ENCODE measurements at regions not wholly inside any gene's neighbourhood (a gene's known extent, or its start where the extent isn't known, plus 50 kb on each side); places are given as distances from the start of the nearest gene placed in this dataset.

DNA sequence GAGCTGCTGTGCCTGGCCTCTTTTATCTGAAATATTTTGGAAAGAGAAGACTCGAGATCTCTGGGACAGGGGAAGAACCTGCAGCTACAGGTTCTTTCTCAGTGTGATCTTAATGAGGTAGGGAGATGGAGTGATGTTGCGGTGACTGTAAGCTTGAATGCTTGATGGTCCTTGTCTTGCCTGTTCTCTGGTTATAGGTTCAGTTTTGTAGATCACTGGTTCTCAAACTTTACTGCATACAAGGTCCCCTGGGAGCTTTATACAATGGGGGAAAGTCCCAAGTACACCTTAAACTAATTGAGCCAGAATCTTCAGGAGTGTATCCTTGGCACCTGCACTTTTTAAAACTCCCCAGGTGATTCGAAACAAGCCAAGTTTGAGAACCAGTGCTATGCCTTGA, 136.7 kb upstream of the CXCR4 start:
- Histone ChIP-seq H3K4me1 (ENCODE audit: control insufficient read depth in 2 of 2, insufficient read depth in 2 of 2, low read length in 2 of 2) (no peaks in the 10 kb centered on the region), H3K9me3 (ENCODE audit: control insufficient read depth in 2 of 3, low read length in 3 of 3) (no peaks in the 10 kb centered on the region), H3K36me3 (ENCODE audit: control insufficient read depth in 2 of 3, insufficient read depth in 3 of 3, low read length in 3 of 3) (no peaks in the 10 kb centered on the region), H3K27me3 (ENCODE audit: control insufficient read depth in 2 of 2, insufficient read depth in 2 of 2, low read length in 2 of 2) (no peaks in the 10 kb centered on the region), H3K27ac (ENCODE audit: low read depth, low read length) (no peak overlapping the region), H3K4me3 (ENCODE audit: low read length) (no peak overlapping the region)
- no peak overlapping the region for H3K4me3 Mint-ChIP-seq
- ATAC-seq, result no peak
- ChIA-PET POLR2A (interaction anchor here (0.6 to 1.7 kb wide), 4 partner anchors 12 to 196 kb away, joined by 3 to 8 read pairs (median 4); no protein-coding TSS in a partner anchor), CTCF (interaction anchor here (1.3 to 1.9 kb wide), 2 partner anchors 15 to 130 kb away, joined by 3 to 4 read pairs; no protein-coding TSS in a partner anchor)
- DNase-seq, result no peak
- peaks cover 9 to 43% (median 27%) of the 10 kb centered on the region in 7 donors for H3K4me1 Mint-ChIP-seq
- no peaks in the 10 kb centered on the region for H3K36me3 Mint-ChIP-seq
- peaks cover 0 to 3% (median 0%) of the 10 kb centered on the region in 5 donors for H3K27me3 Mint-ChIP-seq
- peak overlapping the region in 5 of 9 donors; percentile 23 to 62 (median 52) for H3K27ac Mint-ChIP-seq
- peaks cover 0 to 3% (median 0%) of the 10 kb centered on the region in 11 donors for H3K9me3 Mint-ChIP-seq
- intact Hi-C loops (cut with micrococcal nuclease), result no loop called here

DNA sequence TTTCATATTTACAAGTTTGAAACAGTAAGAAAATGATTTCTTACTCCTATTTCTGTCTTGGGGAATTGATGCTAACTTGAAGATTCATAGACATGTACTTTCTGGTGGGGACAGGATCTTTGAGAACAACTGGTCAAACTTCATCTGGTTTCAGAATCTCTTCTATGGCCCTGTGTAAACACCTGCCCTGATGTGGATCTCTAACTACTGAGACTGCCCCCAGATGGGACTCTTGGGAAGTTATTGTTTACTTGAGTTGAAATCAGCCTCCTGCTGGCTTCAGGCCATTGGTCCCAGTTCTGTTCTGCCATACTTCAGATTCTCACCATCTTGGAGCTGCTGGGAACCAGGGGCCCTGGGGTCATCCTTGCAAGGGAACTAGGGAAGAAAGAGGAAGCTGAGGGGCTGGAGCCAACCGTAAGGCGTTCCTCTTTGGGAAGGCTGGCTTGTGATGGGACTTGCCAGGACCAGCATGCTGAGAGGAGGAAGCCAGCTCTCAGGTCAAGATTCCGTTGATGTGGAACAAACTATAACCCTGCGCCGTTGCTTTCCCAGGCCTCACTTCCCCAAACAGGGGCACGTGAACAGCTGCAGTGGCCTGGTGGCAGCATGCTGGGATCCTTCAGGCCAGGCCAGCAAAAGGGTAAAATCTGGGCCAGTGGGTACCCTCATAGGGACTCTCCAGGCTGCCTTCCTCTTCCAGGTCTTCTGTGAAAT, 135.5 kb upstream of the CXCR4 start:
- Histone ChIP-seq H3K9me3 (ENCODE audit: control insufficient read depth in 2 of 3, low read length in 3 of 3) (no peaks in the 10 kb centered on the region), H3K36me3 (ENCODE audit: control insufficient read depth in 2 of 3, insufficient read depth in 3 of 3, low read length in 3 of 3) (no peaks in the 10 kb centered on the region), H3K27ac (ENCODE audit: low read depth, low read length) (no peak overlapping the region), H3K4me1 (ENCODE audit: control insufficient read depth in 2 of 2, insufficient read depth in 2 of 2, low read length in 2 of 2) (no peaks in the 10 kb centered on the region), H3K27me3 (ENCODE audit: control insufficient read depth in 2 of 2, insufficient read depth in 2 of 2, low read length in 2 of 2) (no peaks in the 10 kb centered on the region), H3K4me3 (ENCODE audit: low read length) (no peak overlapping the region)
- Mint-ChIP-seq H3K36me3 (no peaks in the 10 kb centered on the region), H3K4me3 (no peak overlapping the region), H3K27ac (peak overlapping the region in 4 of 9 donors; percentile 29 to 61 (median 45)), H3K9me3 (peaks cover 0 to 3% (median 0%) of the 10 kb centered on the region in 11 donors), H3K4me1 (peaks cover 11 to 36% (median 20%) of the 10 kb centered on the region in 7 donors), H3K27me3 (peaks cover 0 to 3% (median 0%) of the 10 kb centered on the region in 5 donors)
- intact Hi-C loops (cut with micrococcal nuclease), result no loop called here
- DNase-seq (no peak), ATAC-seq (no peak)
- ChIA-PET CTCF (interaction anchor here (0.6 to 1.9 kb wide), 3 partner anchors 14 to 131 kb away, joined by 3 to 4 read pairs (median 3); no protein-coding TSS in a partner anchor), POLR2A (interaction anchor here (0.6 to 1.5 kb wide), 4 partner anchors 15 to 136 kb away, joined by 3 read pairs; no protein-coding TSS in a partner anchor)

DNA sequence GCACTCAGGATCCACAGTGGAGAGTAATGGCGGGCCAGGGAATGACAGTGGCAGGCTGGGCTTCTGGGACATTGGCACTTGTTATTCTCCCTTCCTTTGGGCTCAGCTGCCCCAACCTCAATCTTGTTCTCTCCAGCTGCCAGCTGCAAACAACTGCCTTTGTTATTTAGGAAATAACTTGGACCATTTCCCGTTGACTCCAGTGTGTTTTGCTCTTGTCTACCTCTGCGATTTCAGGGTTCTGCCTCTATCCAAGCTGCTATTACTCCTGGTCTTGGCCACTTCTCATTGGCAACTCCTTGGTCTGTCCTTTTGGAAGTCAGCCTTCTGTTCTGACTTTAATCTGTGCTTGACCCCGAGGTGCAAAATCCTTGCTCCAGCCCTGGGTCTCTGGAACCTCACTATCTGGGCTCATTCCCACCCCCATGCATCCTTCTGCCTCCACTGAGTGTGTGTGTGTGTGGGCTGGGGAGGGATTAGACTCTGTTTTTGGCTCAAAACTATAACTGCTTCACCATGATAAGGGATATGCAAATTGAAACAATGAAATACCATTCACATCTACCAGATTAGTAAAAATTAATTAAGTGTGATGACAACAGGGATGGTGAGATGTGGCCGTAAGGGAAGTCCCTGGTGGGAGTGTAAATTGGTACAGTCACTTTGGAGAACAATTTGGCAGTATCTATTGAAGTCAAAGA, 134.1 kb upstream of the CXCR4 start:
- Histone ChIP-seq H3K27ac (ENCODE audit: low read depth, low read length) (no peak overlapping the region), H3K36me3 (ENCODE audit: control insufficient read depth in 2 of 3, insufficient read depth in 3 of 3, low read length in 3 of 3) (no peaks in the 10 kb centered on the region), H3K27me3 (ENCODE audit: control insufficient read depth in 2 of 2, insufficient read depth in 2 of 2, low read length in 2 of 2) (no peaks in the 10 kb centered on the region), H3K4me3 (ENCODE audit: low read length) (no peak overlapping the region), H3K9me3 (ENCODE audit: control insufficient read depth in 2 of 3, low read length in 3 of 3) (no peaks in the 10 kb centered on the region), H3K4me1 (ENCODE audit: control insufficient read depth in 2 of 2, insufficient read depth in 2 of 2, low read length in 2 of 2) (no peaks in the 10 kb centered on the region)
- CTCF ChIA-PET, result no interaction called here
- no peak for DNase-seq
- peaks cover 0 to 3% (median 0%) of the 10 kb centered on the region in 11 donors for H3K9me3 Mint-ChIP-seq
- peak overlapping the region in 3 of 9 donors; percentile 17 to 65 (median 28) for H3K27ac Mint-ChIP-seq
- H3K4me3 Mint-ChIP-seq, result no peak overlapping the region
- intact Hi-C loops (cut with micrococcal nuclease), result no loop called here
- H3K36me3 Mint-ChIP-seq, result no peaks in the 10 kb centered on the region
- peaks cover 0 to 5% (median 0%) of the 10 kb centered on the region in 5 donors for H3K27me3 Mint-ChIP-seq
- POLR2A ChIA-PET, result interaction anchor here (0.5 kb wide), 1 partner anchor 296 kb away, joined by 3 read pairs; no protein-coding TSS in a partner anchor
- H3K4me1 Mint-ChIP-seq, result peaks cover 11 to 32% (median 20%) of the 10 kb centered on the region in 7 donors
- ATAC-seq, result no peak

DNA sequence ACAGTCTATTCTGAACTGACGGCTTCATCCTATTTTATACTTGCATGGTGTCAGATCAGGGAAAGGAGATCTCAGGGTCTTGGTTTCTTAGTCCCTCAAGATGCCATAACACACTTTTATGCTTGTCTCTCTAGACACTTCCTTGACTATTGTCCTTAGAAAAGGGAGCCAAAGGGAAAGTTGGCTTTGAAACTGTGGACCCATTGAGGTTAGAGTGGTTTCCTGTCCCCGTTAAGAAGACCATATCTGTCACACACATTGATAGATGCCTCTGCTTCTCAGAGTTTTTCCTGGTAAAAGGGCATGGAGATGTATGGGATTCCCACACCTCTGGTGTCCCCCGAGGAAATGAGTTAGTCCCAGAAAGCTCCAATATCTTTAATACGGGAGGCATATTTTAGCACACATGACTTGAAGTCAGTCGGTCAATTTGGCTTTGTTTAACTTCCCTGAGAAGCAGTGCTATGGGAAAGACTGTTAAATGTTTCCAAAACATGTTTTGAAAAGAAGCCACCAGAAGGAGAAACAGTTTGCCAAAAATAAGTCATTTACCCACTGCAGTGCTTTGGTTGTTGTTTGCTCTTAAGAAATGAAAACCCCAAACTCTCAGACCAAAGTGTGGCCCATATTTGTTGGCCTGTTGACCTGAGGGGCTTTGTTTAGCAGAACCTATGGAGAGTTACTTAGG, 133.4 kb upstream of the CXCR4 start:
- Mint-ChIP-seq H3K4me1 (peaks cover 9 to 31% (median 20%) of the 10 kb centered on the region in 7 donors), H3K36me3 (no peaks in the 10 kb centered on the region), H3K4me3 (no peak overlapping the region), H3K27me3 (peaks cover 0 to 5% (median 0%) of the 10 kb centered on the region in 5 donors), H3K9me3 (peaks cover 0 to 3% (median 0%) of the 10 kb centered on the region in 11 donors), H3K27ac (peak overlapping the region in 1 of 9 donors; percentile 28)
- no peak for ATAC-seq
- POLR2A ChIA-PET, result no interaction called here
- CTCF ChIA-PET, result no interaction called here
- Histone ChIP-seq H3K27ac (ENCODE audit: low read depth, low read length) (no peak overlapping the region), H3K4me1 (ENCODE audit: control insufficient read depth in 2 of 2, insufficient read depth in 2 of 2, low read length in 2 of 2) (no peaks in the 10 kb centered on the region), H3K27me3 (ENCODE audit: control insufficient read depth in 2 of 2, insufficient read depth in 2 of 2, low read length in 2 of 2) (no peaks in the 10 kb centered on the region), H3K4me3 (ENCODE audit: low read length) (no peak overlapping the region), H3K36me3 (ENCODE audit: control insufficient read depth in 2 of 3, insufficient read depth in 3 of 3, low read length in 3 of 3) (no peaks in the 10 kb centered on the region), H3K9me3 (ENCODE audit: control insufficient read depth in 2 of 3, low read length in 3 of 3) (no peaks in the 10 kb centered on the region)
- DNase-seq, result no peak
- intact Hi-C loops (cut with micrococcal nuclease), result no loop called here

DNA sequence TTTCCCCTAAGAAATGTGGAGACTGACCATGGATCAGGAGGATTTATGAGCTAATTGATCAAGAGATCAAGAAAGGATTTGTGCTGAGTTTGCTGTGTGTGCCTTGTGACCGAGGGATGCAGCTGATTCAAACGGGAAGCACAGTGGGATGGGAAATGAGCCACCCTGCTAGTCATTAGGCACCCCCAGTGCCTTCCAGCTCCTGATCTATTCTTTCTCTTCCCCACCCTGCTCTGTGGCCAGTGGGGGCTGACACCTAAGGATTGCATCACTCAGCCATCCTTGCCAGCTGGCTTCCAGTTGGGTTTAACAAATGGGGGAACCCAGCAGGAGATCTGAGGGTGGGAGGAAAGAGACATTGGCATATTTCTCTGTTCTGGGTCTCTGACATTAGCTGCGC, 132.2 kb upstream of the CXCR4 start:
- Histone ChIP-seq H3K9me3 (ENCODE audit: control insufficient read depth in 2 of 3, low read length in 3 of 3) (no peaks in the 10 kb centered on the region), H3K27ac (ENCODE audit: low read depth, low read length) (no peak overlapping the region), H3K36me3 (ENCODE audit: control insufficient read depth in 2 of 3, insufficient read depth in 3 of 3, low read length in 3 of 3) (no peaks in the 10 kb centered on the region), H3K4me3 (ENCODE audit: low read length) (no peak overlapping the region), H3K27me3 (ENCODE audit: control insufficient read depth in 2 of 2, insufficient read depth in 2 of 2, low read length in 2 of 2) (no peaks in the 10 kb centered on the region), H3K4me1 (ENCODE audit: control insufficient read depth in 2 of 2, insufficient read depth in 2 of 2, low read length in 2 of 2) (no peaks in the 10 kb centered on the region)
- no peak for ATAC-seq
- intact Hi-C loops (cut with micrococcal nuclease), result no loop called here
- H3K36me3 Mint-ChIP-seq, result no peaks in the 10 kb centered on the region
- peaks cover 6 to 20% (median 19%) of the 10 kb centered on the region in 7 donors for H3K4me1 Mint-ChIP-seq
- POLR2A ChIA-PET, result interaction anchor here (0.7 to 1.2 kb wide), 2 partner anchors 54 to 118 kb away, joined by 3 read pairs; no protein-coding TSS in a partner anchor
- H3K4me3 Mint-ChIP-seq, result no peak overlapping the region
- peak overlapping the region in 1 of 9 donors; percentile 30 for H3K27ac Mint-ChIP-seq
- CTCF ChIA-PET, result interaction anchor here (0.9 to 1.0 kb wide), 2 partner anchors 10 to 53 kb away, joined by 3 read pairs; no protein-coding TSS in a partner anchor
- H3K27me3 Mint-ChIP-seq, result peaks cover 0 to 5% (median 0%) of the 10 kb centered on the region in 5 donors
- no peak for DNase-seq
- H3K9me3 Mint-ChIP-seq, result peaks cover 0 to 3% (median 0%) of the 10 kb centered on the region in 11 donors

DNA sequence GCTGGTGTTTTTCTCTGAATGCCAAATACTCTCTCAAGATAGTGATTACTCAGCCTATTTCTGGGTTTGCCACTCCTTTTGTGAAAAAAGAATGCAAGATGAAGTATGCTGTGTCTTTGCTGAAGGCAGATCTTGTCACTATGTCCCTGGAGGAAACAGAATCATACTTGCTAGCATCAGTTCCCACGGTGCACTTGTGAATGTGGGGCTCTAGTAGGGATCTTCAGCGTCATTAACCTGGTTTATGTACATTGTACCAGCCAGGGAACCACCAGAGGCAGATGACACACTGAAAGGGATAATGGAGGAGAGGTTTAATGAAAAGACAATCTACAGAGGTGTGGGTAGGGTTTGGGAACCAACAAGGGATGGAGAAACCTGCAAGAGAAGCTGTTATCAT, 131.0 kb upstream of the CXCR4 start:
- Histone ChIP-seq H3K4me3 (ENCODE audit: low read length) (no peak overlapping the region), H3K27ac (ENCODE audit: low read depth, low read length) (no peak overlapping the region), H3K36me3 (ENCODE audit: control insufficient read depth in 2 of 3, insufficient read depth in 3 of 3, low read length in 3 of 3) (no peaks in the 10 kb centered on the region), H3K27me3 (ENCODE audit: control insufficient read depth in 2 of 2, insufficient read depth in 2 of 2, low read length in 2 of 2) (no peaks in the 10 kb centered on the region), H3K9me3 (ENCODE audit: control insufficient read depth in 2 of 3, low read length in 3 of 3) (no peaks in the 10 kb centered on the region), H3K4me1 (ENCODE audit: control insufficient read depth in 2 of 2, insufficient read depth in 2 of 2, low read length in 2 of 2) (no peaks in the 10 kb centered on the region)
- intact Hi-C loops (cut with micrococcal nuclease), result no loop called here
- peaks cover 4 to 20% (median 12%) of the 10 kb centered on the region in 7 donors for H3K4me1 Mint-ChIP-seq
- H3K27ac Mint-ChIP-seq, result peak overlapping the region in 5 of 9 donors; percentile 7 to 82 (median 32)
- H3K4me3 Mint-ChIP-seq, result no peak overlapping the region
- H3K27me3 Mint-ChIP-seq, result peaks cover 0 to 5% (median 0%) of the 10 kb centered on the region in 5 donors
- ChIA-PET CTCF (no interaction called here), POLR2A (interaction anchor here (1.2 kb wide), 1 partner anchor 117 kb away, joined by 3 read pairs; no protein-coding TSS in a partner anchor)
- ATAC-seq (no peak), DNase-seq (no peak)
- no peaks in the 10 kb centered on the region for H3K36me3 Mint-ChIP-seq
- peaks cover 0 to 3% (median 0%) of the 10 kb centered on the region in 11 donors for H3K9me3 Mint-ChIP-seq

Data from naive thymus-derived CD4-positive, alpha-beta T cell (primary cell).